ENCODE measurements at regions not wholly inside any gene's neighbourhood (a gene's known extent, or its start where the extent isn't known, plus 50 kb on each side); places are given as distances from the start of the nearest gene placed in this dataset.

DNA sequence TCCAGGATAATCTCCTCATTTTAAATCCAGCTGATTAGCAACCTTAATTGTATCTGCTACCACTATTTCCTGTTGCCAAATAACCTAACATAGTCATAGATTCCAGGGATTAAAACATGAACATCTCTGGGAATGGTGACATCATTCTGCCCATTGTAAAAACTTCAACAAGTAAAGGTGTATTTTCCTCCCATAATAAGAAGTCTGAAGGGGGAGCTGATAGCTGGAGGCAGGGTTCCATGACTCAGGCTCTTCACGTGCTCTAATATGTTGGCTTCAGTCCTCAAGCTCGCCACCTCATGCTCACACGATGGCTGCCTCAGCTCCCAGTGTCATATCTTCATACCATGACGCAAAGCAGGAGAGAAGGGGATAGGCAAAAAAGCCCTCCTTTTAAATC is 172.0 kb upstream of the VASH1 start:
- Histone ChIP-seq H3K4me3 (no peak overlapping the region), H3K4me1 (ENCODE audit: low read depth) (no peaks in the 10 kb centered on the region), H3K36me3 (no peaks in the 10 kb centered on the region), H3K9me3 (ENCODE audit: low read depth) (no peaks in the 10 kb centered on the region), H3K27ac (no peak overlapping the region), H3K27me3 (no peaks in the 10 kb centered on the region)
- TF ChIP-seq, protein P1, sequence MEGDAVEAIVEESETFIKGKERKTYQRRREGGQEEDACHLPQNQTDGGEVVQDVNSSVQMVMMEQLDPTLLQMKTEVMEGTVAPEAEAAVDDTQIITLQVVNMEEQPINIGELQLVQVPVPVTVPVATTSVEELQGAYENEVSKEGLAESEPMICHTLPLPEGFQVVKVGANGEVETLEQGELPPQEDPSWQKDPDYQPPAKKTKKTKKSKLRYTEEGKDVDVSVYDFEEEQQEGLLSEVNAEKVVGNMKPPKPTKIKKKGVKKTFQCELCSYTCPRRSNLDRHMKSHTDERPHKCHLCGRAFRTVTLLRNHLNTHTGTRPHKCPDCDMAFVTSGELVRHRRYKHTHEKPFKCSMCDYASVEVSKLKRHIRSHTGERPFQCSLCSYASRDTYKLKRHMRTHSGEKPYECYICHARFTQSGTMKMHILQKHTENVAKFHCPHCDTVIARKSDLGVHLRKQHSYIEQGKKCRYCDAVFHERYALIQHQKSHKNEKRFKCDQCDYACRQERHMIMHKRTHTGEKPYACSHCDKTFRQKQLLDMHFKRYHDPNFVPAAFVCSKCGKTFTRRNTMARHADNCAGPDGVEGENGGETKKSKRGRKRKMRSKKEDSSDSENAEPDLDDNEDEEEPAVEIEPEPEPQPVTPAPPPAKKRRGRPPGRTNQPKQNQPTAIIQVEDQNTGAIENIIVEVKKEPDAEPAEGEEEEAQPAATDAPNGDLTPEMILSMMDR (IDR thresholded peaks at IDR 0.05; ENCODE audit: low read depth, low read length), result no peak
- DNase-seq (ENCODE audit: low read depth in 1 of 2, low spot score in 1 of 2), result no peak

DNA sequence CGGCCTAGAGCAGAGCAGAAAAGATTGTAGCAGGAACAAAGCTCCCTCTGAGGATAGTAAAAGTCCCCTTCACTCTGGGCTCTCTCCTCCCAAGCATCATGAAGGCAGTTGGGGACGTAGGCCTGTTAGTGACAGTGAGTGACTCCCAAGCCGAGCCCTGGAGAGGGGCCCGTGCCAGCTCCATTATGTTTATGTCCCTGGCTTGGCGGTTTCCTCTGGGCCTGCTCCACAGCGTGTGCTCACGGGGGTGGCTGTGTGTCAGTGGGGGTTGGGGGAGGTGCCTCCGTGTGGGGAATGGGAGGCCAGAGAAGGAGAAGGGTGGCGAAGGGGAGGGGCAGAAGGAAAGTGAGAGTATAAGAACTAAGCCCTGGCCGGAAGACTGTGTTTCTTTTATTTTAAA is 170.0 kb upstream of the VASH1 start:
- Histone ChIP-seq H3K9me3 (ENCODE audit: low read depth) (no peaks in the 10 kb centered on the region), H3K27ac (no peak overlapping the region), H3K36me3 (no peaks in the 10 kb centered on the region), H3K4me1 (ENCODE audit: low read depth) (no peaks in the 10 kb centered on the region), H3K27me3 (no peaks in the 10 kb centered on the region), H3K4me3 (no peak overlapping the region)
- DNase-seq (ENCODE audit: low read depth in 1 of 2, low spot score in 1 of 2), result no peak
- TF ChIP-seq, protein P1 (IDR thresholded peaks at IDR 0.05; ENCODE audit: low read depth, low read length), result no peak

DNA sequence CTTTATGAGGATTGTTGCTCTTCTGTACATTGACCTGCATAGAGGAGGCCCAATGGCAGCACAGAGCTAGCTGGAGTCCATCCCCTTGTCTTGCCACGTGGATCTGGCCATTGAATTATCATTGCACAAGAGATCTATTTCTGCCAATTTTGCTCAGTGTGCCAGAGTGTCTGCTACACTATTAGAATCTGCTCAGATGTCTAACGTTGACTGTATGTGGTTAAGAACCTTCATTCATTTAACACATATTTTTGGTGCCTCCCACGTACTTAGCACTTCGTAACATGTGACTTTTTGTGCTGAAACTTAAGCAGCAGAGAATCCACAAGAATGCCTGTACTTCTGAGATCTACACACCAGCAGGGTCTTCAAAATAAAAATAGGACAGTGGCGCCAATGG is 166.0 kb upstream of the VASH1 start:
- Histone ChIP-seq H3K36me3 (no peaks in the 10 kb centered on the region), H3K27me3 (no peaks in the 10 kb centered on the region), H3K27ac (no peak overlapping the region), H3K4me3 (no peak overlapping the region), H3K9me3 (ENCODE audit: low read depth) (no peaks in the 10 kb centered on the region), H3K4me1 (ENCODE audit: low read depth) (no peaks in the 10 kb centered on the region)
- TF ChIP-seq, protein P1 (IDR thresholded peaks at IDR 0.05; ENCODE audit: low read depth, low read length), result no peak
- peak in 1 of 2 donors; percentile 21 for DNase-seq (ENCODE audit: low read depth in 1 of 2, low spot score in 1 of 2)

DNA sequence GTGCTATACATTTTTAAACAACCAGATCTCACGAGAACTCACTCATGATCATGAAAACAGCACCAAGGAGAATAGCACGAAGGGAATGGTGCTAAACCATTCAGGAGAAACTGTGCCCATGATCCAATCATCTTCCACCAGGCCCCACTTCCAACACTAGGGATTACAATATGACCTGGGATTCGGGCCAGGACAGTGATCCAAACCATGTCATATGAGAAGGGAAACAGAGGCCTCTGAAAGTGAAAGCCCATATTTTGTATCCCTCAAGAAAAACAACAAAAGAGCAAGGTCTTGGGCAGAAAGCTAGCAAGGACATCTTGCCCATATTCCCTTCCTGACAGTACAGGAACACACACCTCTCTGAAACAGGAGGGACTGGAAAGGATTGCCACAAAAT is 163.9 kb upstream of the VASH1 start:
- Histone ChIP-seq H3K4me1 (ENCODE audit: low read depth) (no peaks in the 10 kb centered on the region), H3K27me3 (no peaks in the 10 kb centered on the region), H3K36me3 (no peaks in the 10 kb centered on the region), H3K9me3 (ENCODE audit: low read depth) (no peaks in the 10 kb centered on the region), H3K4me3 (no peak overlapping the region), H3K27ac (no peak overlapping the region)
- DNase-seq (ENCODE audit: low read depth in 1 of 2, low spot score in 1 of 2), result peak in 1 of 2 donors; percentile 7
- TF ChIP-seq, protein P1 (IDR thresholded peaks at IDR 0.05; ENCODE audit: low read depth, low read length), result no peak

DNA sequence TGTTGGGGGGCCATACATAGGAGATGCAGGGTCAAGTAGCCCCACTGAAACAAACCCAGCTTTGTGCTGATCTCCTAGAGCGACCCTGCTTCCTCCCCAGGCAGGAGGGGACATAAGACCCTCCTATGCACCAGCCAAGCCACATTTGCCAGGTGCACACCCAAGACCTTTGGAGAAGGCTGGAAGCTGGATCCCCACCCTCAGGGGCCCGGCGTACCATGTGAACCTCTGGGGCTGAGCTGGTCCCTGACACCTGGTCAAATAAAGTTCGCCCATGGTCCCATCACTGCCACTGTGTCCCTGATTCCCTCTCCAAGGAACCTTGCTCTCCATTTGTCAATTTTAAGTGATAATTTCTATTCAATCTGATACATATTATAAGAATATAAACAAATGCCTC is 162.1 kb upstream of the VASH1 start:
- Histone ChIP-seq H3K9me3 (ENCODE audit: low read depth) (no peaks in the 10 kb centered on the region), H3K4me1 (ENCODE audit: low read depth) (no peaks in the 10 kb centered on the region), H3K36me3 (no peaks in the 10 kb centered on the region), H3K4me3 (no peak overlapping the region), H3K27me3 (no peaks in the 10 kb centered on the region), H3K27ac (no peak overlapping the region)
- no peak for DNase-seq (ENCODE audit: low read depth in 1 of 2, low spot score in 1 of 2)
- TF ChIP-seq, protein P1 (IDR thresholded peaks at IDR 0.05; ENCODE audit: low read depth, low read length), result no peak

Data from cardiac muscle cell (in vitro differentiated cells and primary cell).